ENCODE measurements at regions not wholly inside any gene's neighbourhood (a gene's known extent, or its start where the extent isn't known, plus 50 kb on each side); places are given as distances from the start of the nearest gene placed in this dataset.

- H3K4me2 ChIP-seq (ENCODE audit: low read depth, low read length, poor library complexity, severe bottlenecking): no peak overlapping the region
- no peak overlapping the region for H3K4me3 ChIP-seq (ENCODE audit: insufficient read depth, low read length, poor library complexity, severe bottlenecking)
- H3K9me3 ChIP-seq (ENCODE audit: insufficient read depth, low read length): no peaks in the 10 kb centered on the region
- H2AFZ ChIP-seq (ENCODE audit: low read depth, low read length, severe bottlenecking): no peak overlapping the region
- H3K79me2 ChIP-seq (ENCODE audit: insufficient read depth, low read length): no peaks in the 10 kb centered on the region
- no peak overlapping the region for H3K27ac ChIP-seq (ENCODE audit: low read depth, low read length)
- H4K20me1 ChIP-seq (ENCODE audit: low read depth, low read length): no peaks in the 10 kb centered on the region
- H3F3A ChIP-seq (ENCODE audit: insufficient read depth): no peaks in the 10 kb centered on the region
- no peaks in the 10 kb centered on the region for H3K36me3 ChIP-seq (ENCODE audit: low read length)
- H3K9ac ChIP-seq (ENCODE audit: low read length): no peak overlapping the region
- no peaks in the 10 kb centered on the region for H3K9me2 ChIP-seq (replicated peaks; ENCODE audit: insufficient read depth, low read length)
- no peak for TF ChIP-seq EZH2phosphoT487 (conservative IDR thresholded peaks at IDR 0.05; ENCODE audit: low read length)
- no peak for TF ChIP-seq CTCF (IDR thresholded peaks at IDR 0.05; ENCODE audit: insufficient read depth, low read length, poor library complexity, severe bottlenecking)
- no peaks in the 10 kb centered on the region for H3K27me3 ChIP-seq (ENCODE audit: low read length)
These were observed 601.3 kb upstream of the MIR17HG start for GRCh38 chr13:90746230-90746629.

GRCh38 chr13:90750021-90750420, 597.5 kb upstream of the MIR17HG start:
- Histone ChIP-seq H3K27me3 (ENCODE audit: low read length) (no peaks in the 10 kb centered on the region), H3K9me2 (replicated peaks; ENCODE audit: insufficient read depth, low read length) (no peaks in the 10 kb centered on the region), H3K27ac (ENCODE audit: low read depth, low read length) (no peak overlapping the region), H3K79me2 (ENCODE audit: insufficient read depth, low read length) (no peaks in the 10 kb centered on the region), H3F3A (ENCODE audit: insufficient read depth) (no peaks in the 10 kb centered on the region), H3K9ac (ENCODE audit: low read length) (no peak overlapping the region), H3K4me3 (ENCODE audit: insufficient read depth, low read length, poor library complexity, severe bottlenecking) (no peak overlapping the region), H4K20me1 (ENCODE audit: low read depth, low read length) (no peaks in the 10 kb centered on the region), H3K36me3 (ENCODE audit: low read length) (no peaks in the 10 kb centered on the region), H3K9me3 (ENCODE audit: insufficient read depth, low read length) (no peaks in the 10 kb centered on the region), H3K4me2 (ENCODE audit: low read depth, low read length, poor library complexity, severe bottlenecking) (no peak overlapping the region), H2AFZ (ENCODE audit: low read depth, low read length, severe bottlenecking) (no peak overlapping the region)
- TF ChIP-seq EZH2phosphoT487 (conservative IDR thresholded peaks at IDR 0.05; ENCODE audit: low read length) (no peak), CTCF (IDR thresholded peaks at IDR 0.05; ENCODE audit: insufficient read depth, low read length, poor library complexity, severe bottlenecking) (no peak)

- no peak overlapping the region for H3K27ac ChIP-seq (ENCODE audit: low read depth, low read length)
- no peaks in the 10 kb centered on the region for H3K36me3 ChIP-seq (ENCODE audit: low read length)
- H4K20me1 ChIP-seq (ENCODE audit: low read depth, low read length): no peaks in the 10 kb centered on the region
- H3K9me3 ChIP-seq (ENCODE audit: insufficient read depth, low read length): no peaks in the 10 kb centered on the region
- H3K9me2 ChIP-seq (replicated peaks; ENCODE audit: insufficient read depth, low read length): 0 out of 2 replicates have a peak, but pooled peaks cover under 1% of the 10 kb centered on the region
- H3K79me2 ChIP-seq (ENCODE audit: insufficient read depth, low read length): no peaks in the 10 kb centered on the region
- no peak overlapping the region for H3K4me3 ChIP-seq (ENCODE audit: insufficient read depth, low read length, poor library complexity, severe bottlenecking)
- H2AFZ ChIP-seq (ENCODE audit: low read depth, low read length, severe bottlenecking): no peak overlapping the region
- TF ChIP-seq CTCF (IDR thresholded peaks at IDR 0.05; ENCODE audit: insufficient read depth, low read length, poor library complexity, severe bottlenecking): no peak
- TF ChIP-seq EZH2phosphoT487 (conservative IDR thresholded peaks at IDR 0.05; ENCODE audit: low read length): no peak
- no peak overlapping the region for H3K4me2 ChIP-seq (ENCODE audit: low read depth, low read length, poor library complexity, severe bottlenecking)
- no peak overlapping the region for H3K9ac ChIP-seq (ENCODE audit: low read length)
- H3F3A ChIP-seq (ENCODE audit: insufficient read depth): no peaks in the 10 kb centered on the region
- H3K27me3 ChIP-seq (ENCODE audit: low read length): no peaks in the 10 kb centered on the region
These were observed 596.5 kb upstream of the MIR17HG start for GRCh38 chr13:90751026-90751425.
